A549 (cell line): ENCODE measurements at regions not wholly inside any gene's neighbourhood (a gene's known extent, or its start where the extent isn't known, plus 50 kb on each side); places are given as distances from the start of the nearest gene placed in this dataset.

ENCODE experiments used
- ATAC-seq, 2 experiments: fragments of 200-7000 bp in 1 of 2; fragments of >200 bp in 1 of 2; cut with Nextera tagmentation in 1 of 2; cut with Tn5 transposase in 1 of 2; 3 replicates each; pipeline versions ENCODE4 v1.8.0 to v1.9.1; 2018 to 2020; ENCODE audit warnings: mild to moderate bottlenecking in 1 of 2, moderate library complexity in 1 of 2
- CTCF ChIA-PET: fragments of 300-600 bp; sonication (Branson Sonifier 250); formaldehyde crosslinking; extraction: SDS; loops from one replicate; lab custom pipeline; 2021; ENCODE audit warnings: antibody characterized with exemption, inconsistent platforms; lab: Yijun Ruan, JAX
- POLR2A ChIA-PET: fragments of 350-600 bp; formaldehyde crosslinking; extraction: SDS; loops from one replicate; lab custom pipeline; 2021; ENCODE audit warnings: antibody characterized with exemption, inconsistent platforms; lab: Yijun Ruan, JAX
- DNase-seq, 2 experiments: peaks; one replicate each; pipeline versions ENCODE4 v3.0.0 to v3.0.0-alpha.2; 2011 to 2016; ENCODE audit warnings: low read depth in 1 of 2, low spot score in 1 of 2
- FAIRE-seq: peaks from 2 replicates; lab custom pipeline; 2011; peaks lifted over from hg19 to GRCh38; lab: Jason Lieb, UNC
- H3K27ac ChIP-seq, 2 experiments: fragments of >200 bp; sonication (Bioruptor Twin); formaldehyde crosslinking; 3 replicates each; pipeline ENCODE4 v1.5.1; 2016 to 2017
- H3K4me1 ChIP-seq: fragments of >200 bp; sonication (Bioruptor Twin); formaldehyde crosslinking; 3 replicates; pipeline ENCODE4 v1.6.1; 2016
- H3K4me2 ChIP-seq: fragments of >200 bp; sonication (Bioruptor Twin); formaldehyde crosslinking; 3 replicates; pipeline ENCODE4 v1.6.1; 2016
- H3K4me3 ChIP-seq: fragments of >200 bp; sonication (Bioruptor Twin); formaldehyde crosslinking; 3 replicates; pipeline ENCODE4 v1.5.1; 2016
- H3K9me3 ChIP-seq: fragments of >200 bp; sonication (Bioruptor Twin); formaldehyde crosslinking; 3 replicates; pipeline ENCODE4 v1.6.1; 2016
- BHLHE40 ChIP-seq: IDR thresholded peaks from 2 replicates; pipeline ENCODE4 v1.6.1; 2012; ENCODE audit warnings: low read depth, low read length, inconsistent platforms
- CEBPB ChIP-seq, 2 experiments: fragments of >200 bp in 1 of 2; sonication (Bioruptor Twin) in 1 of 2; formaldehyde crosslinking in 1 of 2; IDR thresholded peaks; 2 replicates each; pipeline ENCODE4 v1.6.1; 2012 to 2016
- CHD4 ChIP-seq: fragments of 200-600 bp; sonication (generic); IDR thresholded peaks from 2 replicates; pipeline ENCODE4 v1.6.1; 2016; ENCODE audit warnings: antibody characterized with exemption, mild to moderate bottlenecking, borderline replicate concordance
- EHF ChIP-seq: fragments of 250-450 bp; sonication (Bioruptor Pico); IDR thresholded peaks from 2 replicates; pipeline ENCODE4 v1.5.0; 2020; ENCODE audit warnings: mild to moderate bottlenecking
- ESRRA ChIP-seq: fragments of 150-350 bp; IDR thresholded peaks from 2 replicates; pipeline ENCODE4 v1.6.1; 2014; ENCODE audit warnings: mild to moderate bottlenecking, low read length, borderline replicate concordance
- FOSL2 ChIP-seq, 2 experiments: fragments of 450-650 bp in 1 of 2; fragments of >200 bp in 1 of 2; sonication (Bioruptor Twin) in 1 of 2; formaldehyde crosslinking; IDR thresholded peaks; 2 replicates each; pipeline versions ENCODE4 v1.5.0 to v1.6.1; 2016 to 2020; ENCODE audit warnings: mild to moderate bottlenecking in 1 of 2, moderate library complexity in 1 of 2
- GATA3 ChIP-seq: IDR thresholded peaks from 2 replicates; pipeline ENCODE4 v1.6.1; 2012; ENCODE audit warnings: borderline replicate concordance
- HEYL ChIP-seq: fragments of 250-450 bp; sonication (Bioruptor Pico); IDR thresholded peaks from 2 replicates; pipeline ENCODE4 v1.8.0; 2021; ENCODE audit warnings: mild to moderate bottlenecking, moderate library complexity
- JUN ChIP-seq, 2 experiments: fragments of >200 bp; sonication (Bioruptor Twin); formaldehyde crosslinking; IDR thresholded peaks; 2 replicates in 1 of 2; 3 replicates in 1 of 2; pipeline ENCODE4 v1.6.1; 2016 to 2017
- KDM5A ChIP-seq: fragments of 200-600 bp; sonication (generic); IDR thresholded peaks from 2 replicates; pipeline ENCODE4 v1.6.1; 2016; ENCODE audit warnings: antibody characterized with exemption, mild to moderate bottlenecking
- MAFK ChIP-seq: fragments of 450-650 bp; IDR thresholded peaks from 2 replicates; pipeline ENCODE4 v1.6.1; 2014; ENCODE audit not compliant: partially characterized antibody
- MYC ChIP-seq: IDR thresholded peaks from 2 replicates; pipeline ENCODE4 v1.6.1; 2012; ENCODE audit warnings: mild to moderate bottlenecking, inconsistent platforms, low read length, improper control_type of control experiment, borderline replicate concordance
- NFE2L2 ChIP-seq: fragments of 150-350 bp; conservative IDR thresholded peaks from 2 replicates; pipeline ENCODE4 v1.6.1; 2014; ENCODE audit warnings: low read length
- PHF8 ChIP-seq: fragments of 200-600 bp; sonication (generic); IDR thresholded peaks from 2 replicates; pipeline ENCODE4 v1.6.1; 2016; ENCODE audit warnings: low read depth, mild to moderate bottlenecking, antibody characterized with exemption, moderate library complexity, borderline replicate concordance
- SMC3 ChIP-seq: fragments of >200 bp; sonication (Bioruptor Twin); formaldehyde crosslinking; IDR thresholded peaks from 3 replicates; pipeline ENCODE4 v1.6.1; 2018; ENCODE audit warnings: inconsistent platforms
- TFCP2L1 ChIP-seq: fragments of 250-450 bp; sonication (Bioruptor Pico); IDR thresholded peaks from 2 replicates; pipeline ENCODE4 v1.5.0; 2021; ENCODE audit warnings: mild to moderate bottlenecking
- TP53 ChIP-seq: fragments of 250-450 bp; sonication (Bioruptor Pico); IDR thresholded peaks from 2 replicates; pipeline ENCODE4 v1.5.0; 2021; ENCODE audit warnings: mild to moderate bottlenecking, moderate library complexity
- ZC3H11A ChIP-seq: fragments of 450-650 bp; IDR thresholded peaks from 2 replicates; pipeline ENCODE4 v1.6.1; 2014; ENCODE audit warnings: antibody characterized with exemption, mild to moderate bottlenecking
- ZFP36 ChIP-seq: fragments of 450-650 bp; IDR thresholded peaks from 2 replicates; pipeline ENCODE4 v1.6.1; 2014; ENCODE audit warnings: borderline replicate concordance; ENCODE audit not compliant: partially characterized antibody
- ZSCAN20 ChIP-seq: fragments of 250-450 bp; sonication (Bioruptor Pico); IDR thresholded peaks from 2 replicates; pipeline ENCODE4 v1.8.0; 2022; ENCODE audit warnings: mild to moderate bottlenecking, moderate library complexity
- WGBS: methylation state at CpG from one replicate; pipeline ENCODE4 v1.1.6; 2017; ENCODE audit errors: missing lambda C conversion rate; 5-methylcytosine and 5-hydroxymethylcytosine counted together
- TF ChIP-seq, protein P1 (sequence below): fragments of 200-600 bp; sonication (generic); IDR thresholded peaks from 2 replicates; pipeline ENCODE4 v1.6.1; 2016; ENCODE audit warnings: antibody characterized with exemption, mild to moderate bottlenecking, moderate library complexity
- TF ChIP-seq, protein P2 (sequence below): IDR thresholded peaks from 2 replicates; pipeline ENCODE4 v1.6.1; 2012
- TF ChIP-seq, protein P3 (sequence below): fragments of >200 bp; sonication (Bioruptor Twin); formaldehyde crosslinking; IDR thresholded peaks from 3 replicates; pipeline ENCODE4 v1.6.1; 2016
- TF ChIP-seq, protein P4 (sequence below): fragments of >200 bp; sonication (Bioruptor Twin); formaldehyde crosslinking; IDR thresholded peaks from 3 replicates; pipeline ENCODE4 v1.5.1; 2016
- TF ChIP-seq, protein P5 (sequence below): fragments of 150-350 bp; IDR thresholded peaks from 2 replicates; pipeline ENCODE4 v1.6.1; 2014; ENCODE audit warnings: low read depth, mild to moderate bottlenecking, low read length

DNA sequence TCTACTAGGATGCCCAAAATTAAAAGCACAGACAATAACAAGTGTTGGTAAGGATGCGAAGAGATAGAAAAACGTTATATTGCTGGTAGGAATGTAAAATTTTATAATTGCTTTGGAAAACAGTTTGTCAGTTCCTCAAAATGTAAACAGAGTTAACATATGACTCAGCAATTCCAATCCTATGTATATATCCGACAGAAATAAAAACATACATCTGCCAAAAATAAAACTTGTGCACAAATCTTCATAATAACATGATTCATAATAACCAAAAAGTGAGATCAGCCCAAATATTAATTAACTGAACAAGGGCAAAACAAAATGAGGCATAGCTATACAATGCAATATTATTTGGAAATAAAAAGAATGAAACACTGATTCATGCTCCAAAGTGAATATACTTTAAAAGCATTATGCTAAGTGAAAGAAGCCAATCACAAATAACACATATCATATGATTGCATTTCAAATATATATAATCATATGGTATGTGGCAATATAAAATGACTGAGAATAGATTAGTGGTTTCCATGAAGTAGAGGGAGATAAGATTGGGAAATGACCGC is 609.3 kb downstream of the IGSF11 start:
- Histone ChIP-seq H3K4me3 (no peak overlapping the region), H3K4me2 (no peak overlapping the region; the same call in 2 of the 3 replicates), H3K4me1 (no peaks in the 10 kb centered on the region), H3K27ac (no peak overlapping the region), H3K9me3 (no peaks in the 10 kb centered on the region)
- 41% methylated on average over 4 of the region's 4 CpGs for WGBS
- no peak for DNase-seq
- ChIA-PET POLR2A (no interaction called here), CTCF (no interaction called here)
- no peak for FAIRE-seq
- no peak for TF ChIP-seq ZFP36
- TF ChIP-seq, protein P1, sequence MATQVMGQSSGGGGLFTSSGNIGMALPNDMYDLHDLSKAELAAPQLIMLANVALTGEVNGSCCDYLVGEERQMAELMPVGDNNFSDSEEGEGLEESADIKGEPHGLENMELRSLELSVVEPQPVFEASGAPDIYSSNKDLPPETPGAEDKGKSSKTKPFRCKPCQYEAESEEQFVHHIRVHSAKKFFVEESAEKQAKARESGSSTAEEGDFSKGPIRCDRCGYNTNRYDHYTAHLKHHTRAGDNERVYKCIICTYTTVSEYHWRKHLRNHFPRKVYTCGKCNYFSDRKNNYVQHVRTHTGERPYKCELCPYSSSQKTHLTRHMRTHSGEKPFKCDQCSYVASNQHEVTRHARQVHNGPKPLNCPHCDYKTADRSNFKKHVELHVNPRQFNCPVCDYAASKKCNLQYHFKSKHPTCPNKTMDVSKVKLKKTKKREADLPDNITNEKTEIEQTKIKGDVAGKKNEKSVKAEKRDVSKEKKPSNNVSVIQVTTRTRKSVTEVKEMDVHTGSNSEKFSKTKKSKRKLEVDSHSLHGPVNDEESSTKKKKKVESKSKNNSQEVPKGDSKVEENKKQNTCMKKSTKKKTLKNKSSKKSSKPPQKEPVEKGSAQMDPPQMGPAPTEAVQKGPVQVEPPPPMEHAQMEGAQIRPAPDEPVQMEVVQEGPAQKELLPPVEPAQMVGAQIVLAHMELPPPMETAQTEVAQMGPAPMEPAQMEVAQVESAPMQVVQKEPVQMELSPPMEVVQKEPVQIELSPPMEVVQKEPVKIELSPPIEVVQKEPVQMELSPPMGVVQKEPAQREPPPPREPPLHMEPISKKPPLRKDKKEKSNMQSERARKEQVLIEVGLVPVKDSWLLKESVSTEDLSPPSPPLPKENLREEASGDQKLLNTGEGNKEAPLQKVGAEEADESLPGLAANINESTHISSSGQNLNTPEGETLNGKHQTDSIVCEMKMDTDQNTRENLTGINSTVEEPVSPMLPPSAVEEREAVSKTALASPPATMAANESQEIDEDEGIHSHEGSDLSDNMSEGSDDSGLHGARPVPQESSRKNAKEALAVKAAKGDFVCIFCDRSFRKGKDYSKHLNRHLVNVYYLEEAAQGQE, result no peak
- TF ChIP-seq MYC, result no peak
- TF ChIP-seq MAFK, result peak; percentile 82
- TF ChIP-seq NFE2L2, result 0 out of 2 replicates have a peak, but pooled peaks have one; percentile 56
- TF ChIP-seq BHLHE40, result no peak
- TF ChIP-seq, protein P2, sequence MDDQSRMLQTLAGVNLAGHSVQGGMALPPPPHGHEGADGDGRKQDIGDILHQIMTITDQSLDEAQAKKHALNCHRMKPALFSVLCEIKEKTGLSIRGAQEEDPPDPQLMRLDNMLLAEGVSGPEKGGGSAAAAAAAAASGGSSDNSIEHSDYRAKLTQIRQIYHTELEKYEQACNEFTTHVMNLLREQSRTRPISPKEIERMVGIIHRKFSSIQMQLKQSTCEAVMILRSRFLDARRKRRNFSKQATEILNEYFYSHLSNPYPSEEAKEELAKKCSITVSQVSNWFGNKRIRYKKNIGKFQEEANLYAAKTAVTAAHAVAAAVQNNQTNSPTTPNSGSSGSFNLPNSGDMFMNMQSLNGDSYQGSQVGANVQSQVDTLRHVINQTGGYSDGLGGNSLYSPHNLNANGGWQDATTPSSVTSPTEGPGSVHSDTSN, result no peak
- no peak for ATAC-seq

DNA sequence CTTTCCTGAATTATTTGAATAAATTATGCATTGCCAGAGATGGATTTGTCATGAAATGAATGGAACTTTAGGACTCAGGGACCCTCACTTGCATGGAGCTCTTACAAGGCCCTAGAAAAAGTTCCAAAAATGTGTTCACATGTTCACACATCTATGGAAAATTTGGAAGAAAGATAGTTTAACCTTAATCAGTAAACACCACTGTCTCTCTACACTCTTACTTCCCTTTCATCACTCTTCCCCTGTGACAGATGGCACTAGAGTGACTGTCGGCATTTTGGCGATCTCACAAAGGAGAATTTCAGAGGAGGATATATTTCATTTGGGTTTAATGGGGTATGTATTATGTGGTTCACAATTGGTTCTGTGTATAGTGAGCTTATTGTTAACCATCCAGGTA is 600.8 kb downstream of the IGSF11 start:
- Histone ChIP-seq H3K4me3 (no peak overlapping the region), H3K4me2 (no peak overlapping the region), H3K27ac (no peak overlapping the region), H3K4me1 (no peaks in the 10 kb centered on the region), H3K9me3 (no peaks in the 10 kb centered on the region)
- no peak for TF ChIP-seq CEBPB (IDR thresholded peaks at IDR 0.05)
- TF ChIP-seq PHF8, result no peak
- TF ChIP-seq, protein P3, sequence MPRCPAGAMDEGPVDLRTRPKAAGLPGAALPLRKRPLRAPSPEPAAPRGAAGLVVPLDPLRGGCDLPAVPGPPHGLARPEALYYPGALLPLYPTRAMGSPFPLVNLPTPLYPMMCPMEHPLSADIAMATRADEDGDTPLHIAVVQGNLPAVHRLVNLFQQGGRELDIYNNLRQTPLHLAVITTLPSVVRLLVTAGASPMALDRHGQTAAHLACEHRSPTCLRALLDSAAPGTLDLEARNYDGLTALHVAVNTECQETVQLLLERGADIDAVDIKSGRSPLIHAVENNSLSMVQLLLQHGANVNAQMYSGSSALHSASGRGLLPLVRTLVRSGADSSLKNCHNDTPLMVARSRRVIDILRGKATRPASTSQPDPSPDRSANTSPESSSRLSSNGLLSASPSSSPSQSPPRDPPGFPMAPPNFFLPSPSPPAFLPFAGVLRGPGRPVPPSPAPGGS, result no peak
- no peak for TF ChIP-seq SMC3
- no peak for TF ChIP-seq ZC3H11A
- no peak for TF ChIP-seq FOSL2 (IDR thresholded peaks at IDR 0.05)
- no peak for TF ChIP-seq FOSL2 (CRISPR knock-in tag; IDR thresholded peaks at IDR 0.05)
- no peak for TF ChIP-seq MYC
- no peak for TF ChIP-seq KDM5A
- TF ChIP-seq, protein P4, sequence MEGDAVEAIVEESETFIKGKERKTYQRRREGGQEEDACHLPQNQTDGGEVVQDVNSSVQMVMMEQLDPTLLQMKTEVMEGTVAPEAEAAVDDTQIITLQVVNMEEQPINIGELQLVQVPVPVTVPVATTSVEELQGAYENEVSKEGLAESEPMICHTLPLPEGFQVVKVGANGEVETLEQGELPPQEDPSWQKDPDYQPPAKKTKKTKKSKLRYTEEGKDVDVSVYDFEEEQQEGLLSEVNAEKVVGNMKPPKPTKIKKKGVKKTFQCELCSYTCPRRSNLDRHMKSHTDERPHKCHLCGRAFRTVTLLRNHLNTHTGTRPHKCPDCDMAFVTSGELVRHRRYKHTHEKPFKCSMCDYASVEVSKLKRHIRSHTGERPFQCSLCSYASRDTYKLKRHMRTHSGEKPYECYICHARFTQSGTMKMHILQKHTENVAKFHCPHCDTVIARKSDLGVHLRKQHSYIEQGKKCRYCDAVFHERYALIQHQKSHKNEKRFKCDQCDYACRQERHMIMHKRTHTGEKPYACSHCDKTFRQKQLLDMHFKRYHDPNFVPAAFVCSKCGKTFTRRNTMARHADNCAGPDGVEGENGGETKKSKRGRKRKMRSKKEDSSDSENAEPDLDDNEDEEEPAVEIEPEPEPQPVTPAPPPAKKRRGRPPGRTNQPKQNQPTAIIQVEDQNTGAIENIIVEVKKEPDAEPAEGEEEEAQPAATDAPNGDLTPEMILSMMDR, result no peak
- no peak for TF ChIP-seq JUN (IDR thresholded peaks at IDR 0.05)
- no peak for TF ChIP-seq GATA3
- TF ChIP-seq, protein P5, sequence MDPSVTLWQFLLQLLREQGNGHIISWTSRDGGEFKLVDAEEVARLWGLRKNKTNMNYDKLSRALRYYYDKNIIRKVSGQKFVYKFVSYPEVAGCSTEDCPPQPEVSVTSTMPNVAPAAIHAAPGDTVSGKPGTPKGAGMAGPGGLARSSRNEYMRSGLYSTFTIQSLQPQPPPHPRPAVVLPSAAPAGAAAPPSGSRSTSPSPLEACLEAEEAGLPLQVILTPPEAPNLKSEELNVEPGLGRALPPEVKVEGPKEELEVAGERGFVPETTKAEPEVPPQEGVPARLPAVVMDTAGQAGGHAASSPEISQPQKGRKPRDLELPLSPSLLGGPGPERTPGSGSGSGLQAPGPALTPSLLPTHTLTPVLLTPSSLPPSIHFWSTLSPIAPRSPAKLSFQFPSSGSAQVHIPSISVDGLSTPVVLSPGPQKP, result no peak
- TF ChIP-seq EHF (CRISPR knock-in tag), result no peak
- TF ChIP-seq TP53 (CRISPR knock-in tag), result no peak
- no peak for TF ChIP-seq ESRRA
- no peak for TF ChIP-seq HEYL (CRISPR knock-in tag)
- TF ChIP-seq CHD4, result no peak
- no peak for TF ChIP-seq ZSCAN20 (CRISPR knock-in tag)
- no peak for TF ChIP-seq TFCP2L1 (CRISPR knock-in tag)
- no peak for TF ChIP-seq NFE2L2
- WGBS, result 16% methylated on average over 2 of the region's 2 CpGs
- DNase-seq, result no peak
- POLR2A ChIA-PET, result no interaction called here
- FAIRE-seq, result no peak
- CTCF ChIA-PET, result no interaction called here
- ATAC-seq, result no peak
